ENCODE measurements at regions not wholly inside any gene's neighbourhood (a gene's known extent, or its start where the extent isn't known, plus 50 kb on each side); places are given as distances from the start of the nearest gene placed in this dataset.
"Not testable (repeated sequence)": the region's sequence is repeated elsewhere in the genome, so short reads cannot be mapped to it uniquely, and the experiment has no call there.

- H3K4me3 ChIP-seq (replicated peaks in 1 of 3; ENCODE audit: insufficient read depth in 1 of 3, low read depth in 2 of 3, low read length in 3 of 3); ATAC-seq; H3K79me2 ChIP-seq (ENCODE audit: insufficient read depth, low read length); H3K9ac ChIP-seq (ENCODE audit: insufficient read depth, low read depth, low read length); POLR2A ChIA-PET; H2AFZ ChIP-seq (ENCODE audit: low read length); H3K27ac ChIP-seq (ENCODE audit: extremely low read length, insufficient read depth, low read length); H3K36me3 ChIP-seq (replicated peaks in 1 of 2; ENCODE audit: control insufficient read depth in 1 of 2, insufficient read depth in 2 of 2, low read length in 2 of 2); H3K9me3 ChIP-seq (ENCODE audit: low read length); H4K20me1 ChIP-seq (ENCODE audit: insufficient read depth, low read length); intact Hi-C loops (cut with micrococcal nuclease; ENCODE audit: unreplicated experiment); H3K4me1 ChIP-seq (ENCODE audit: insufficient read depth, low read length); DNase-seq (ENCODE audit: low spot score); CTCF ChIA-PET (ENCODE audit: low intra/inter-chr PET ratio, low total read pairs); in situ Hi-C loops (cut with HindIII; ENCODE audit: extremely low pct_ligation_motif_present, low pct_unique_long_range_greater_than_20kb); H3K4me2 ChIP-seq (ENCODE audit: low read depth, low read length); BruUV-seq (replicated peaks); H3K27me3 ChIP-seq (ENCODE audit: control insufficient read depth in 1 of 2, insufficient read depth in 2 of 2, low read length in 2 of 2); FAIRE-seq: not testable (repeated sequence)
- WGBS (ENCODE audit: low lambda C conversion rate) = 84% methylated on average over 11 of the region's 16 CpGs
These were observed 55.4 kb downstream of the PNMA6F start for GRCh38 chrX:153266140-153266539.

- H3K4me2 ChIP-seq (ENCODE audit: low read depth, low read length); H3K9me3 ChIP-seq (ENCODE audit: low read length); intact Hi-C loops (cut with micrococcal nuclease; ENCODE audit: unreplicated experiment); H3K9ac ChIP-seq (ENCODE audit: insufficient read depth, low read depth, low read length); H3K27me3 ChIP-seq (ENCODE audit: control insufficient read depth in 1 of 2, insufficient read depth in 2 of 2, low read length in 2 of 2); H3K27ac ChIP-seq (ENCODE audit: extremely low read length, insufficient read depth, low read length); H4K20me1 ChIP-seq (ENCODE audit: insufficient read depth, low read length); FAIRE-seq; in situ Hi-C loops (cut with HindIII; ENCODE audit: extremely low pct_ligation_motif_present, low pct_unique_long_range_greater_than_20kb); DNase-seq (ENCODE audit: low spot score); BruUV-seq (replicated peaks); H2AFZ ChIP-seq (ENCODE audit: low read length); POLR2A ChIA-PET; H3K79me2 ChIP-seq (ENCODE audit: insufficient read depth, low read length); H3K36me3 ChIP-seq (replicated peaks in 1 of 2; ENCODE audit: control insufficient read depth in 1 of 2, insufficient read depth in 2 of 2, low read length in 2 of 2); CTCF ChIA-PET (ENCODE audit: low intra/inter-chr PET ratio, low total read pairs); H3K4me1 ChIP-seq (ENCODE audit: insufficient read depth, low read length); H3K4me3 ChIP-seq (replicated peaks in 1 of 3; ENCODE audit: insufficient read depth in 1 of 3, low read depth in 2 of 3, low read length in 3 of 3): not testable (repeated sequence)
- WGBS (ENCODE audit: low lambda C conversion rate) = no CpG with 5 or more reads among the region's 4 CpGs
- peak; percentile 44; the same call in 1 of the 3 replicates for ATAC-seq
These were observed 61.1 kb downstream of the PNMA6F start for GRCh38 chrX:153260468-153260867.

DNA sequence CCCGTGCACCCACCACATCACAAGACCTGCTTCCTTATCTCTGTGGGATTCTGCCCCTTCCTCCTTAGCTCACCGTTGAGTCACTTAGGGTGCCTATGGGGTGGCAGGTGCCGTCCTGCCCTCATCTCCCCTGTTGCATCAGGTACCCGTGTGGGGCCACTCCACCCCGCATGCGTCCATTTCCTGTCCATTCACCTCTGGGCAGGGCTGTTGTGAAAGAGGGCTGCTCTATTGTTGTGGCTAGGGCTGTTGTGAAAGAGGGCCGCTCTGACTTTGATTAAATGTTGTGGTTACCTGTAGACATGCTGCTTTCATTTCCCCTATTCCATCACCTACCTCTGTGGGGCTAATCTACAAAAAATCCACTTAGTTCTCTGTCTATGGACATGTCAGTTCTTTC is 68.3 kb downstream of the PNMA6F start:
- BruUV-seq (replicated peaks); H3K9me3 ChIP-seq (ENCODE audit: low read length); CTCF ChIA-PET (ENCODE audit: low intra/inter-chr PET ratio, low total read pairs); H3K27ac ChIP-seq (ENCODE audit: extremely low read length, insufficient read depth, low read length); DNase-seq (ENCODE audit: low spot score); POLR2A ChIA-PET; H3K36me3 ChIP-seq (replicated peaks in 1 of 2; ENCODE audit: control insufficient read depth in 1 of 2, insufficient read depth in 2 of 2, low read length in 2 of 2); H3K79me2 ChIP-seq (ENCODE audit: insufficient read depth, low read length); H3K27me3 ChIP-seq (ENCODE audit: control insufficient read depth in 1 of 2, insufficient read depth in 2 of 2, low read length in 2 of 2); H2AFZ ChIP-seq (ENCODE audit: low read length); FAIRE-seq; ATAC-seq; H3K9ac ChIP-seq (ENCODE audit: insufficient read depth, low read depth, low read length); H3K4me2 ChIP-seq (ENCODE audit: low read depth, low read length); H4K20me1 ChIP-seq (ENCODE audit: insufficient read depth, low read length); intact Hi-C loops (cut with micrococcal nuclease; ENCODE audit: unreplicated experiment); in situ Hi-C loops (cut with HindIII; ENCODE audit: extremely low pct_ligation_motif_present, low pct_unique_long_range_greater_than_20kb); H3K4me1 ChIP-seq (ENCODE audit: insufficient read depth, low read length); H3K4me3 ChIP-seq (replicated peaks in 1 of 3; ENCODE audit: insufficient read depth in 1 of 3, low read depth in 2 of 3, low read length in 3 of 3): not testable (repeated sequence)
- WGBS (ENCODE audit: low lambda C conversion rate) = no CpG with 5 or more reads among the region's 7 CpGs

GRCh38 chrX:153252378-153253129 is 69.0 kb downstream of the PNMA6F start:
- BruUV-seq (replicated peaks); H3K4me1 ChIP-seq (ENCODE audit: insufficient read depth, low read length); H2AFZ ChIP-seq (ENCODE audit: low read length); H3K36me3 ChIP-seq (replicated peaks in 1 of 2; ENCODE audit: control insufficient read depth in 1 of 2, insufficient read depth in 2 of 2, low read length in 2 of 2); H3K4me2 ChIP-seq (ENCODE audit: low read depth, low read length); ATAC-seq; intact Hi-C loops (cut with micrococcal nuclease; ENCODE audit: unreplicated experiment); H4K20me1 ChIP-seq (ENCODE audit: insufficient read depth, low read length); H3K9me3 ChIP-seq (ENCODE audit: low read length); H3K27ac ChIP-seq (ENCODE audit: extremely low read length, insufficient read depth, low read length); POLR2A ChIA-PET; in situ Hi-C loops (cut with HindIII; ENCODE audit: extremely low pct_ligation_motif_present, low pct_unique_long_range_greater_than_20kb); CTCF ChIA-PET (ENCODE audit: low intra/inter-chr PET ratio, low total read pairs); H3K9ac ChIP-seq (ENCODE audit: insufficient read depth, low read depth, low read length); H3K27me3 ChIP-seq (ENCODE audit: control insufficient read depth in 1 of 2, insufficient read depth in 2 of 2, low read length in 2 of 2); DNase-seq (ENCODE audit: low spot score); FAIRE-seq; H3K4me3 ChIP-seq (replicated peaks in 1 of 3; ENCODE audit: insufficient read depth in 1 of 3, low read depth in 2 of 3, low read length in 3 of 3); H3K79me2 ChIP-seq (ENCODE audit: insufficient read depth, low read length): not testable (repeated sequence)
- WGBS (ENCODE audit: low lambda C conversion rate) = no CpG with 5 or more reads among the region's 20 CpGs
